ENCODE measurements at regions not wholly inside any gene's neighbourhood (a gene's known extent, or its start where the extent isn't known, plus 50 kb on each side); places are given as distances from the start of the nearest gene placed in this dataset.

DNA sequence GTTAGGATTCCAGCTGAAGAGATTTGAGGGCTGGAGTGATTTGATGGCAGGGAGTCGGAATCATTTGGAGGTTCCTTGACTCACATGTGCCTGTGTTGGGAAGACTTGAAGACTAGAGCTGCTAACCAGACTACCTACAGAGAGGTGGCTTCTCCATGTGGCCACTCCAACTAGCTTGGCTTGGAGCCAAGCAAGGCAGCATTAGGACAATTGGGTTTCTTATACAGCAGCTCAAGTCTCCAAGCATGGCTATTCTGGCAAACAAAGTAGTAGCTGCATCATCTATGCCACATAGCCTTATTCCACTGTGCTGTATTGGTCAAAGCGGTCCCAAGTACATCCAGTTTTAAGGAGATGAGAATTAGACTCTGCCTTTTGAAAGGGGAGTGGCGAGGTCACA is 171.7 kb upstream of the SLC4A4 start:
- TF ChIP-seq, protein P1, sequence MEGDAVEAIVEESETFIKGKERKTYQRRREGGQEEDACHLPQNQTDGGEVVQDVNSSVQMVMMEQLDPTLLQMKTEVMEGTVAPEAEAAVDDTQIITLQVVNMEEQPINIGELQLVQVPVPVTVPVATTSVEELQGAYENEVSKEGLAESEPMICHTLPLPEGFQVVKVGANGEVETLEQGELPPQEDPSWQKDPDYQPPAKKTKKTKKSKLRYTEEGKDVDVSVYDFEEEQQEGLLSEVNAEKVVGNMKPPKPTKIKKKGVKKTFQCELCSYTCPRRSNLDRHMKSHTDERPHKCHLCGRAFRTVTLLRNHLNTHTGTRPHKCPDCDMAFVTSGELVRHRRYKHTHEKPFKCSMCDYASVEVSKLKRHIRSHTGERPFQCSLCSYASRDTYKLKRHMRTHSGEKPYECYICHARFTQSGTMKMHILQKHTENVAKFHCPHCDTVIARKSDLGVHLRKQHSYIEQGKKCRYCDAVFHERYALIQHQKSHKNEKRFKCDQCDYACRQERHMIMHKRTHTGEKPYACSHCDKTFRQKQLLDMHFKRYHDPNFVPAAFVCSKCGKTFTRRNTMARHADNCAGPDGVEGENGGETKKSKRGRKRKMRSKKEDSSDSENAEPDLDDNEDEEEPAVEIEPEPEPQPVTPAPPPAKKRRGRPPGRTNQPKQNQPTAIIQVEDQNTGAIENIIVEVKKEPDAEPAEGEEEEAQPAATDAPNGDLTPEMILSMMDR (conservative IDR thresholded peaks at IDR 0.05; ENCODE audit: control insufficient read depth, insufficient read depth, low read depth, low read length) = no peak
- no peak for DNase-seq (ENCODE audit: low read depth)
- no peak overlapping the region for H3K4me3 ChIP-seq (ENCODE audit: control insufficient read depth, low read depth, low read length)

DNA sequence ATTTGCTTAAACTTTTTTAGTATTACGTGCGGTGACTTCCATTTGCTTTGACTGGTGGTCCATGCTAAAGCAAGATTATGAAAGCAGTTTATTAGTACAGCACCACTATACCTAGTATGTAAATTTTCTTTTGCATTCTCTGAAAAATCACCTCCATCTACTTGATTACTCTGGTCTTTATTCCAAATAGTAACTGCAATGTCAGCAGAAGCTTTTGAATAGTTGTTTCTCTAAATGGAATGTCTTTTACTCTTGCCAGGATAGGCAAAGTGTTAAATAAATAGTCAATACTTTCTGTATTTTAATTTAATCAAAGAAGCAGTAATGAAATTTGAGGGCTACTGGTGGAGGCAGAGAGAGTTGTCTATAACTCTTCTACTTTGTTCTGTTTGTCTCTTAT is 167.2 kb upstream of the SLC4A4 start:
- TF ChIP-seq, protein P1 (conservative IDR thresholded peaks at IDR 0.05; ENCODE audit: control insufficient read depth, insufficient read depth, low read depth, low read length) = no peak
- no peak overlapping the region for H3K4me3 ChIP-seq (ENCODE audit: control insufficient read depth, low read depth, low read length)
- DNase-seq (ENCODE audit: low read depth) = no peak

DNA sequence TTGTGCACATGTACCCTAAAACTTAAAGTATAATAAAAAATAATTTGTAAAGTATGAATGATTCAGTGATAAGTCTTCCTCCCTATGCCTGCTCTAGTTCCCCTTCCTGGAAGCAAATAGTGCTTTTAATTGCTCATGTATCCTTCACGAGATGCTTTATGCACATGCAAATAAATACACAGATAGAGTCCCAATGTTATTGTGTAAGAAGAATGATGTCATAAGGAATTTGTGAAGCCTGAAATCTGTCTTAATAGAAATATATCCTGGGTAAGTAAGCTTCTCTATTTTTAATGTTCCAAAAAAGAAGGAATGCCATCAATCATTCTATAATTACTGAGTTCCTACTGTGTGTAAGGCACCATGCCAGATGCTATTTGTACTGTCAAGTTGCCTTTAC is 157.5 kb upstream of the SLC4A4 start:
- TF ChIP-seq, protein P1 (conservative IDR thresholded peaks at IDR 0.05; ENCODE audit: control insufficient read depth, insufficient read depth, low read depth, low read length) = no peak
- DNase-seq (ENCODE audit: low read depth) = no peak
- no peak overlapping the region for H3K4me3 ChIP-seq (ENCODE audit: control insufficient read depth, low read depth, low read length)

DNA sequence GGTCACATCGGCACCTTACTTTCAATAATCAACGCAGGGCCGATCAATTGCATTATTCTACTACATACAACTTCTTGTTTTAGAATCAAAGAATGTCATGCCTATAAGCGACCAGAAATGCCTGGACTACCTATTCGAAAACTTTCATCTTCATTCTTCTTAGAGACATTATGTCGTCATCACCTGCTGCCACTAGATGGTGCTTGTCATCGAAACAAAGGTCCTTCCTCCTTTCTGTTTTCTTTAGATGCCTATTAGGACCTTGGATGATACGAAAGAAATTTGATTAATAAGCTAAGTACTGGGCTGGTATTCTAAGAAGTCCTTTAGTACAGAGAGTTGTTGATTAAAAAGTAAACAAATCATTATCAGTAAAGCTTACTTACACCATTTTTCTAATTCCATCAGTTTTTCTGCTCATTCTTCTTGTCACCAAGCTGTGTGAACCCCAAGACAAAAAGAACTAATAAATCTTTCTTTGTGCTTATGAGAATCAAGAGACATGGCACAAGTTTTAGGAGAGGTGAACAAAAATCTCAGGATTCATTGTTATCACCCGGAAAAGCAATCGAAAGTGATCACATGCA is 154.5 kb upstream of the SLC4A4 start:
- TF ChIP-seq, protein P1 (conservative IDR thresholded peaks at IDR 0.05; ENCODE audit: control insufficient read depth, insufficient read depth, low read depth, low read length) = peak; percentile 61
- peak; percentile 63 for DNase-seq (ENCODE audit: low read depth)
- H3K4me3 ChIP-seq (ENCODE audit: control insufficient read depth, low read depth, low read length) = no peak overlapping the region

DNA sequence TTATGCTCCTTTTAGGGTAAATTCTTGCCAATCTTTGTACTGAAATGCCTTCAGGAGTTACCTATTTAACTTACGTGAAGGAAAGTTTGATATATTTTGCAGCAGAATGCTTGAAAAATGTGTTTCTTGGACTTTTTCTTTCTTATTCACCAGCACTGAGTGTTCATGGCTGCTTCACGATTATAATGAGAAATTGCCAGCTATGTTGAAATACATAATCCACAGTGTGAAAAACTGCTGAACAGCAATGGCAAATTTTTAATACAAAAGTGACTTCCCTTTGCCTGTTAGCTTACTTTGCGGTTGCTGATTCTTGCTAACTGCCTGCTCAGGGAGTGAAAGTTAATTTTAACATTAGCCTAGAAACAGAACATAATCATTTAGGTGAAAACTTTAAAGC is 153.8 kb upstream of the SLC4A4 start:
- no peak overlapping the region for H3K4me3 ChIP-seq (ENCODE audit: control insufficient read depth, low read depth, low read length)
- TF ChIP-seq, protein P1 (conservative IDR thresholded peaks at IDR 0.05; ENCODE audit: control insufficient read depth, insufficient read depth, low read depth, low read length) = no peak
- no peak for DNase-seq (ENCODE audit: low read depth)

DNA sequence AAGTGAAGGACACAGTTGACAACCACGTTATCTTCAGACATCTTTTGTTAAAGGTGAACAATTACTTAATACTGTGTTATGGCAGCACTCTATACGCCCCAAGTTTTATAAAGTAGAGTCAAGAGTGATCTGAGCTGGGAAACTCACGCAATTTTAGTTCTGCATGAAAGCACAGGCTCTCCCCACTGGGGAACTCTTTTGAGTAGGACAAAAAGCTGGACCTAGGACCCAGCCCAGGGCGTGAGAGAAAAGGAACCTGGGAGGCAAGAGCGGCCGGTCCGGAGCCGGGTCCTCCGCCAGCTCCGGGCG is 152.6 kb upstream of the SLC4A4 start:
- peak overlapping the region; percentile 33 for H3K4me3 ChIP-seq (ENCODE audit: control insufficient read depth, low read depth, low read length)
- TF ChIP-seq, protein P1 (conservative IDR thresholded peaks at IDR 0.05; ENCODE audit: control insufficient read depth, insufficient read depth, low read depth, low read length) = no peak
- DNase-seq (ENCODE audit: low read depth) = no peak

All from fibroblast of mammary gland (primary cell).